ENCODE measurements at regions not wholly inside any gene's neighbourhood (a gene's known extent, or its start where the extent isn't known, plus 50 kb on each side); places are given as distances from the start of the nearest gene placed in this dataset.

DNA sequence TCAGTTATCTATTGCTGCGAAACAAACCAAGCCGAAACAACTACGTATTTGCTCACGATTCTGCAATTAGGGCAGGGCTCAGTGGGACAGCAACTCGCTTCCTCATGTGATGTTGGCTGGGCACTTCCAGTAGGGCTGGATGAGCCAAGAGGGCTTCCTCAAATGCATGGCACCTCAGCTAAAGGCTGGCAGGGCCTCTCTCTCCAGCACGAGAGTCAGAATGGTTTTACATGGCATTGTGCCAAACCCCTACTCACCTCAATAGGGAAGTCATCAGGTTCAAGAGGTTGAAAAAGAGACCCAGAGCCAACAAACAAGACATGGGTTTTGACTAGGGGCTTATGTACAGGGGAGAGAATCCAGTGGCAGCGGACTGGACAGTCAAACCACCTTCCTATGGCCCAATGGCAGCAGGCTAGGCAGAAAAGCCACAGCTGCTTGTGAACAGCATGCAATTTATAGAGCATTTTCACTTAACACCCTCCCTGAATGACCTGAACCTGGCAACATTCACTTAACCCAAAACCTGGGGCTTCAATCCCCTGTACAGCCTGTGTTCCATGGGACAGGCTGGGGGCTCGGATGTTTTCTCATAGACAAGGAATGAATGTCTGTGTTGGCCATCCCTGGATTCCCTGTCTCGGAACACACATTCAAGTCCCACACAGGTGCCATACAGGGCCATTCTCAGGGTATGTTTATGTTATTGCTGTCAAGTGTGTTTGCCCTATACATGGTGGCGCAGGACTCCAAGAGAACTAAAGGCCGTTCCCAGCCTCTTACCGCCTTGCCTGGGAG lies 154.2 kb upstream of the NAV2 start:
- Histone ChIP-seq H3K4me3 (no peak overlapping the region), H3K36me3 (no peaks in the 10 kb centered on the region), H3K4me1 (peaks cover 0 to 9% of the 10 kb centered on the region in 2 donors), H3K27me3 (peaks cover 0 to 5% of the 10 kb centered on the region in 2 donors), H3K9me3 (no peaks in the 10 kb centered on the region), H3K27ac (no peak overlapping the region)
- intact Hi-C loops (cut with DNase I), result loop anchor here in 1 of 2 donors (5.0 to 10.0 kb wide), 3 partner anchors 231 to 574 kb away; no protein-coding TSS in a partner anchor
- DNase-seq (no peak), ATAC-seq (peak; percentile 34)
- TF ChIP-seq, protein P1, sequence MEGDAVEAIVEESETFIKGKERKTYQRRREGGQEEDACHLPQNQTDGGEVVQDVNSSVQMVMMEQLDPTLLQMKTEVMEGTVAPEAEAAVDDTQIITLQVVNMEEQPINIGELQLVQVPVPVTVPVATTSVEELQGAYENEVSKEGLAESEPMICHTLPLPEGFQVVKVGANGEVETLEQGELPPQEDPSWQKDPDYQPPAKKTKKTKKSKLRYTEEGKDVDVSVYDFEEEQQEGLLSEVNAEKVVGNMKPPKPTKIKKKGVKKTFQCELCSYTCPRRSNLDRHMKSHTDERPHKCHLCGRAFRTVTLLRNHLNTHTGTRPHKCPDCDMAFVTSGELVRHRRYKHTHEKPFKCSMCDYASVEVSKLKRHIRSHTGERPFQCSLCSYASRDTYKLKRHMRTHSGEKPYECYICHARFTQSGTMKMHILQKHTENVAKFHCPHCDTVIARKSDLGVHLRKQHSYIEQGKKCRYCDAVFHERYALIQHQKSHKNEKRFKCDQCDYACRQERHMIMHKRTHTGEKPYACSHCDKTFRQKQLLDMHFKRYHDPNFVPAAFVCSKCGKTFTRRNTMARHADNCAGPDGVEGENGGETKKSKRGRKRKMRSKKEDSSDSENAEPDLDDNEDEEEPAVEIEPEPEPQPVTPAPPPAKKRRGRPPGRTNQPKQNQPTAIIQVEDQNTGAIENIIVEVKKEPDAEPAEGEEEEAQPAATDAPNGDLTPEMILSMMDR (IDR thresholded peaks at IDR 0.05), result no peak

GRCh38 chr11:19557720-19558140 lies 154.9 kb upstream of the NAV2 start:
- intact Hi-C loops (cut with DNase I), result loop anchor here in 1 of 2 donors (5.0 to 10.0 kb wide), 3 partner anchors 230 to 575 kb away; no protein-coding TSS in a partner anchor
- peak; percentile 85 for ATAC-seq
- no peak overlapping the region for H3K27ac ChIP-seq
- no peaks in the 10 kb centered on the region for H3K36me3 ChIP-seq
- peak; percentile 52 to 91 (median 76) for DNase-seq
- peaks cover 0 to 5% of the 10 kb centered on the region in 2 donors for H3K27me3 ChIP-seq
- H3K4me3 ChIP-seq, result no peak overlapping the region
- TF ChIP-seq, protein P1 (IDR thresholded peaks at IDR 0.05), result peak; percentile 76 to 78
- no peaks in the 10 kb centered on the region for H3K9me3 ChIP-seq
- peaks cover 0 to 9% of the 10 kb centered on the region in 2 donors for H3K4me1 ChIP-seq

- Histone ChIP-seq H3K4me3 (no peak overlapping the region), H3K27me3 (peaks cover 0 to 5% of the 10 kb centered on the region in 2 donors), H3K4me1 (peaks cover 0 to 9% of the 10 kb centered on the region in 2 donors), H3K9me3 (no peaks in the 10 kb centered on the region), H3K27ac (no peak overlapping the region), H3K36me3 (no peaks in the 10 kb centered on the region)
- intact Hi-C loops (cut with DNase I), result loop anchor here in 1 of 2 donors (5.0 to 10.0 kb wide), 3 partner anchors 230 to 575 kb away; no protein-coding TSS in a partner anchor
- DNase-seq (no peak), ATAC-seq (no peak)
- TF ChIP-seq, protein P1 (IDR thresholded peaks at IDR 0.05), result no peak
Measured at GRCh38 chr11:19557185-19557584, 155.5 kb upstream of the NAV2 start.

DNA sequence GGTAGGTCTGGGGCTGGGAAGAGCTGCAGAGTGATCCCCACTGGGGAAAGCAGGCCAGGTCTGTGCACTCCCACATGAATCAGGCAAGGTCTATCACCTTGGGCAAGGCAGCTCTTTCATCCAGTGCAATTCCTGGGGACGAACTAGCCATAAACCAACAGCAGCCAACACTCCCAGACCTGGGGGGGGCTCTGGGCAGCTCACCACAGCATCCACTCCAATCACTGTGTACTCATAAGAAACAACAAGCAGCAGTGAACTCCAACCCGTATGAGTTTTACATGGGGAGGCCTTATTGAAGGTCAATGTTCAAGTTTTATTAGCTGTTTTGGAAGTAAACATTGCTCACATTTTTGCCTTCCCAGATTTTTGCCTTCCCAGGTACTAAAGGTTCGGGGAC lies 157.4 kb upstream of the NAV2 start:
- intact Hi-C loops (cut with DNase I), result loop anchor here in 1 of 2 donors (5.0 to 10.0 kb wide), 3 partner anchors 228 to 577 kb away; no protein-coding TSS in a partner anchor
- ATAC-seq, result no peak
- H3K9me3 ChIP-seq, result no peaks in the 10 kb centered on the region
- H3K36me3 ChIP-seq, result no peaks in the 10 kb centered on the region
- H3K4me3 ChIP-seq, result no peak overlapping the region
- TF ChIP-seq, protein P1 (IDR thresholded peaks at IDR 0.05), result no peak
- peaks cover 0 to 5% of the 10 kb centered on the region in 2 donors for H3K27me3 ChIP-seq
- H3K27ac ChIP-seq, result no peak overlapping the region
- H3K4me1 ChIP-seq, result peaks cover 0 to 9% of the 10 kb centered on the region in 2 donors
- no peak for DNase-seq

DNA sequence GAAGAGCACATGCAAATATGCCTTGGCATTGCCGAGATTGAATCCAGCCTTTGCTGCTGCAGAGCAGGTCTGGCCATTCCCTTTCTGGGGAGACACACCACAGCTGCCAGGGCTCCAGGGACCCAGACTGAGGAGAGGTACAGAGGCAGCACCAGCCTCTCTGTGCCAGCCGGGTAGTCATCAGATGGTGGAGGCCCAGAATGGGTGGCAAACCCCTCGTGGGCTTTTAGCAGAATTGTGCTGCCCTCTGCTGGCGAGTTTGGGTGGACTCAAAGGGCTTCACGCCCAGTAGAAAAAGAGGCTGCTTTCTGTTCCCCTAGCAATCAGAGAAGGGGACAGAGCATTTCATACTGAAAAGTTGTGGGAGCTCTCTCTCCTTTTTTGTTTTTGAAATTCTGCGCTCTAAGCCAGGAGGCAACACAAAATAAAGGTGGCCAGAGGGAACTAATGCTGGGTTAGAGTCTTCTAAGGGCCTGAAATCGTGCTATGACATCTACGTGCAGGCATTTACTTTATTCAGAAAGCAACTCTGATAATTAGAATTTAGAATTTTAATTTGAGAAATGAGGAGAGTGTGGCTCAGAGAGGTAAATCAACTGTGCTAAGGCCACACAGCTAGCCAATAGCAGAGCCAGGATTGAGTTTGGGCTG lies 158.8 kb upstream of the NAV2 start:
- TF ChIP-seq, protein P1 (IDR thresholded peaks at IDR 0.05), result peak; percentile 85
- intact Hi-C loops (cut with DNase I), result loop anchor here in 1 of 2 donors (5.0 to 10.0 kb wide), 2 partner anchors 242 to 479 kb away; no protein-coding TSS in a partner anchor
- Histone ChIP-seq H3K4me3 (no peak overlapping the region), H3K27ac (no peak overlapping the region), H3K27me3 (peaks cover 0 to 5% of the 10 kb centered on the region in 2 donors), H3K36me3 (no peaks in the 10 kb centered on the region), H3K4me1 (peaks cover 0 to 9% of the 10 kb centered on the region in 2 donors), H3K9me3 (no peaks in the 10 kb centered on the region)
- peak; percentile 68 to 83 (median 75) for DNase-seq
- peak; percentile 81 for ATAC-seq

All from left lung (tissue), 4 donors.